ENCODE measurements at regions not wholly inside any gene's neighbourhood (a gene's known extent, or its start where the extent isn't known, plus 50 kb on each side); places are given as distances from the start of the nearest gene placed in this dataset.

- TF ChIP-seq CTCF (IDR thresholded peaks at IDR 0.05), result no peak
- TF ChIP-seq POLR2A (IDR thresholded peaks at IDR 0.05), result no peak
These were observed 167.9 kb upstream of the PGRMC2 start for GRCh38 chr4:128455480-128455879.

All from esophagus squamous epithelium (tissue), 4 donors.